Anterior cingulate cortex (tissue), 58 donors: ENCODE measurements at regions not wholly inside any gene's neighbourhood (a gene's known extent, or its start where the extent isn't known, plus 50 kb on each side); places are given as distances from the start of the nearest gene placed in this dataset.
"Not testable (repeated sequence)": the region's sequence is repeated elsewhere in the genome, so short reads cannot be mapped to it uniquely, and the experiment has no call there.

ENCODE experiments used
- DNase-seq, 58 donors: peaks; one replicate each; lab custom pipeline; 2025; lab: John Stamatoyannopoulos, UW

- peak in 22 of 58 donors; percentile 2 to 73 (median 27) for DNase-seq
Measured at GRCh38 chr5:17364987-17365810, 132.8 kb upstream of the TAF11L2 start.

- DNase-seq: peak in 9 of 58 donors; percentile 3 to 44 (median 14)
Measured at GRCh38 chr5:17365811-17366138, 132.3 kb upstream of the TAF11L2 start.

DNA sequence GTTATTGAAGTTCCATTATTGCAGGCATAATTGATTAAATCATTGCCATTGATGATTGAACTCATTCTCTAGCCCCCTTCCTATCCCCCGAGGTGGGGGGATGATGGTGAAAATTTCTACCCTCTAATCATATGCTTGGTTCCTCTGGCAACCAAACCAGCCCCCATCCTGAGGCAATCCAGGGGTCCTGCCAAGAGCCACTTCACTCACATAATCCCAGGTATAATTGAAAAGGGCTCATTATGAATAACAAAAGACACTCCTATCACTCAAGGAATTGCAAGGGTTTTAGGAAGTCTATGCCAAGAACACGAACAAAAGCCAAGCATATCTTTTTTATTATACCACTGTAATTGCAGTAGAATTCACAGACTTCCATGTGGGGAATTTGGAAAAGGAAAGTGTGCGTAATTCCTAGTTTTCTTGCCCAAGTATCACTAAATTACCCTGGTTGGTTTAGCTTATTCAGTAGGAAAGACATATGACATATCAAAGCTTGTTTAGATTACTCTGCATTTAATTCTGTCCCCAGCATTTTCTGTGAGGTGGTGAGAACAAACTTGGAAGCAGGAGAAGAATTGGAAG is 130.7 kb upstream of the TAF11L2 start:
- DNase-seq: no peak

DNA sequence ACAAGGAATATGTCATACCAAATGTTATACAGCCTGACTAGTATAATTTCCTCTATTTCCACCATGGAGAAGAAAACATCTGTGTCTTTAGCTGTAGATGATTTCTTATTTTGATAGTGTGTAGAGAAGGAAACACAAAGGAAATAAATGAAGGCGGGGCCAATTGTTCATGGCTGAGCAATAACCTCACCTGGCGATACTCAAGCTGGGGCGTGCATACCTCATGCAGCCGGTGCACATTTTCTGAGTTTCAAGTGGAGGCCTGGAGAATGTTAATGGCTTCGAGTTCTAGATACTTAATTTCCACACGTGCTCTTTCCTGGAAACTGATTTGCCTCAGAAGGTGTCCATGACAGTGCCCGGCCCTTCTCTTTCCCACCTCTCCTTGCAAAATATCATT is 127.4 kb upstream of the TAF11L2 start:
- DNase-seq: no peak

DNA sequence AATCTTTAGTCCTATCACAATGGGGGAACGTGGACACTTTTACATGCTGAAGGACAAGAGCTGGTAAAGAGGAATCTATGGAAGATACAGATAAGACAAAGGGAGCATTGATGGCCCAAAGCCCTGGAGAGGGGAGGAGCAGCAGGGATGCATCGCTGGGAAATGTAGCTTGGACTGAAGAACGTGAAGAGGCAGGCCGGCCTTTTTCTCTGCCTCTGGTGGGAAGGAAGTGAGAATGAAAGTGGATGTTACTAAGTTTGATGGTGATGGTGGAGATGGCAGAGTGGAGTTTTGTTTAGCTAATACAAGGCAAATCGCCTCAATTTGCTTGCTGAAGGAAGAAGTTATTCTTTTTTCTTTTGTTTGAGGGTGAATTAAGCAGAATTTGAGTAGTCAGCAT is 124.6 kb upstream of the TAF11L2 start:
- no peak for DNase-seq

- no peak for DNase-seq
Measured at GRCh38 chr5:17373814-17374556, 124.0 kb upstream of the TAF11L2 start.

DNA sequence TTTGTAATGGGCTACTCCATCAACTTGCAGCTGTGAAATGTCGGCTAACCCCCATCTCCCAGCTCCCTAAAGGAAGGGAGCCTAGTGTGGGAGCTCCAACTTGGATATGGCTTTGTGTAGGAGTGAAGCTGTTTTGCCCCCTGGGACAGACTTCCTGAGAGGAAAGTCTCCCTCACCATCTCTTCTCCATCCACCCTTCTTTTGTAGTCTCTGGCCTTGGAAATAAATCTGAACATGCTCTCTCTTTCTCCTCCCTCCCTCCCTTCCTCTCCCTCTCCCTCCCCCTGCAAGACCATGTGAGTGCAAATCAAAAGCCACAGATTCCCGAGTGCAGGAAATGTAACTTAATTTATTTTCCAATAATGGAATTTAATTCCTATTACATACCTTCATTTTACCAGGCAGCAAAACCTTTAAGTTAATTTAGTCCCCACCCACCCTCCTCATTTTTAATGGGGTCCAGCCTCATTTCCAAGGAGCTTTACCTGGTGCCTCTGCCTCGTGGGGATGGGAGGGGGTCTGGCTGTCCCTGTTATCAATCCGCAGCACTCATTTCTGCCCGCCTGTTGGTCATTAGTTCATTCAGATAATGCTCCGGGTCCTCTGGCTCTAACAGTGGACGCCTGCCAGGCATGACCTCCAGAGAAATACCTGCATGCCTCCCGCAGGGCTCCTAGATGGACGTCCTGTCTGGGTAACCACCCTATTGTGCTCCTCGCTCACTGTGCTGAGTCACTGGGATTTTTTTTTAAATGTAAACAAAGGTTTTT is 122.9 kb upstream of the TAF11L2 start:
- no peak for DNase-seq

DNA sequence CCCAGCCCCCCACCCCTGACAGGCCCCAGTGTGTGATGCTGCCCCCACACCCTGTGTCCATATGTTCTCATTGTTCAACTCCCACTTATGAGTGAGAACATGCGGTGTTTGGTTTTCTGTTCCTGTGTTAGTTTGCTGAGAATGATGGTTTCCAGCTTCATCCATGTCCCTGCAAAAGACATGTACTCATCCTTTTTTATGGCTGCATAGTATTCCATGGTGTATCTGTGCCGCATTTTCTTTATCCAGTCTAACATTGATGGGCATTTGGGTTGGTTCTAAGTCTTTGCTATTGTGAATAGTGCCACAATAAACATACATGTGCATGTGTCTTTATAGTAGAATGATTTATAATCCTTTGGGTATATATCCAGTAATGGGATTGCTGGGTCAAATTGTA is 122.1 kb upstream of the TAF11L2 start:
- DNase-seq: not testable (repeated sequence)

DNA sequence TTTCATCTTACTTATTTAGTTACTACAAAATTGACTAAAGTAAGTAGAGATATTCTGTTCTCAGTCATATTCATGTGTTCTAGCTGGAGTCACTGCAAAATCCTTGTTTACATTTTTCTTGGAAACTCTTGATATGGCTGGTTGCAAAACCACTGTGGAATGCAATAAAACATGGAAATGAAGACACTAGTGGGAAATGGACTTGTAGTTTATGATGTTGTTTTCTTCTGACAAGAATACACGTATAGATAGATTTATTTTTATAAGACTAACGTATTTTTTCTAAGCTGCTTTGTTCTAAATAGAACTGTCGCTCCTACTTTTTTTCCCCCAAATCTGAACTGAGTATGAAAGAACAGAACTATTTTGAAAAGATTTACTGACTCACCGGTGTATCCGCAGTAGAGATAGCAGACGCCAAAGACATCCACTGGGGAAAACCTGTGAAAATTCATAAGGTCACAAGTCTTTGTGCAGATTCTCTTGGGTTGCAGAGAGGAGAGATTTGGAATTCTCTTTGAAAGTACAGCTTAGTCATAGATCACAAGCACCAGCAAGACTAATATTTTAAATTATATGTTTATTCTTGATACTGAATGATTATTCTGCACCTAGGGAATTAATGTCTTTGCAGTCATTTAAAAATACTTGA is 119.6 kb upstream of the TAF11L2 start:
- DNase-seq: no peak

GRCh38 chr5:17379100-17379951 is 118.7 kb upstream of the TAF11L2 start:
- no peak for DNase-seq

DNA sequence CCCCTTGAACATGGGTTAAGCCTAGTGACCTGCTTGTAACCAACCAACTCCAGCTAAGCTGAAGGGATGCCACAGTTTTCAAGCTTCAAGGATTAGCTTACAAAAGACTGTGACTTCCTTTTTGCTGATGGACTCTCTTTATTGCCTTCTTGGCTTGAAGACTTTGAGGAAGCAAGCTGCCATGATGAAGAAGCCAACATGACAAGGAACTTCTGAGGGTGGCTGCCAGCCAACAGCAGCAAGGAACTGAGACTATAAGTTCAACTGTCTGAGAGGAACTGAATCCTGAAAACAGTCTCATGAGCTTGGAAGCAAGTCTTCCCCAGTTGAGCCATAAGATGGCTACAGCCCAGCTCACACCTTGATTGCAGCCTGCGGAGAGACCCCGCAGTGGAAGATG is 116.1 kb upstream of the TAF11L2 start:
- DNase-seq: peak in 18 of 58 donors; percentile 4 to 64 (median 17)

GRCh38 chr5:17383526-17383925 is 114.5 kb upstream of the TAF11L2 start:
- no peak for DNase-seq

DNA sequence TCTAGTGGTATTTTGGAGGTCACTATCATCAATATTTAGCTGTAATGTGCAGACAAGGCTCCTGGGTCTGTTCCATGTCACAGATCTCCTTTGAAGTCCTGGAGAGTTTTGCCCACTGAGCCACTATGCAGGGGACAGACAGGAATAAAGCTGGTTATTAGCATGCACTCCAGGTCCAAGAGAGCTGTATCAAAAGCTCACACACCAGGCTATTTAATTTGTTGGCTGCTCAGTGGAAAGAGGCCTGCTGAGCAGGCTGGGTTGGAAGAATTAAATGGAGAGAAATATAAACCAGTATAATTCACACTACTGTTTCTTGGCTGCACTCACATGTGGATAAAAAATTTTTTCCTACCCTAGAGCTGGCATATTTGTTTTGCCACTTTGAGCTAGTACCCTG is 113.8 kb upstream of the TAF11L2 start:
- peak in 9 of 58 donors; percentile 4 to 46 (median 21) for DNase-seq

GRCh38 chr5:17388717-17389116 is 109.3 kb upstream of the TAF11L2 start:
- no peak for DNase-seq

DNA sequence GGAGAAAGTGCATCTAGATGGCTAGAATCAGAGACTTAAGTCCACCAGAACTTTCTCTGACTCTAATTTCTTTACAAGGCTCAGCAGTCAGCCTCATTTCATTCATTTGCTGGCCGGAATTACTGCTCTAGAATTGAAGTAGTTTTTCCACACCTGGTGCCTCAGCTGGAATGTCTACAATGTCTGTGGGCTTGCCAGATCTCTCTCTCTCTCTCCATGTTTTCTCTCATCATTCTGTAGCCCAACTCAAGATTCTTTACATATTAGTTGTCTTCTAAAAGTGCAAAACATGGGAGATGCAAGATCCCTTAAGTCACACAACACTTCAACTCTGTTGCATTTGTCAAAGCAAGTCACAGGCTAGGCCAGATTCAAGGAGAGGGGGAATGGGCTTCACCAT is 103.9 kb upstream of the TAF11L2 start:
- no peak for DNase-seq

DNA sequence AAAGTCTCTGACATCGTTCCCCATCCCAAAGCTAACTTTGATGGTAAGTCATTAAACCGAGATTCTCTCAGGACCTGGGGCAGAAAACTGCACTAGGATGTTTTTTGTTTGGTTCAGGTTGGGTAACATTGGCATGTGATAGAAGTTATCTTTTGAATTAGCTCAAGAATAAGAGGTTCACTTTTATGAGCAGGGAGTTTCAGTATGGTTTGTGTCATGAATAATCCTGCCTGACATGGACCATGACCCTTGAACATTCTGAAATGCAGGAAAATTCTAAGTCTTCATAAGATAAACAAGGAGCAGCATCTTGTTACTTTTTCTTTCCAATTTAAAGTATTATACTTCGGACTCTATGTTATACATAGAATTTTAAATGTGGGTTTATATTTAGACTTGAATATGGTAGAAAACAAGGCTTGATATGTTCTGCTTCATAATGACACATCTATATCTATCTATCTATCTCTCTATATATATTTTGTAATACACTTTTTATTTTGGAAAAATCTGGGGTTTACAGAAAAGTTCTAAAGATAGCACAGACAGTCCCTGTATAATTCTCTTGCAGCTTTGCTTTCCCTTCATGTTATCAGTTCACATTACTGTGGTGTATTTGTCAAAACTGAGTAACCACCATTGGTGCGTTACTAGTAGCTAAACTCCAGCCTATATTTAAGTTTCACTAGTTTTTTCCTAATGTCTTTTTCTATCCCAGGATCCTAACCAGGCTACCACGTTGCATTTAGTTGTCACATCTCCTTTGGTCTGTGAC is 102.7 kb upstream of the TAF11L2 start:
- no peak for DNase-seq

- no peak for DNase-seq
Measured at GRCh38 chr5:17396247-17396646, 101.8 kb upstream of the TAF11L2 start.

DNA sequence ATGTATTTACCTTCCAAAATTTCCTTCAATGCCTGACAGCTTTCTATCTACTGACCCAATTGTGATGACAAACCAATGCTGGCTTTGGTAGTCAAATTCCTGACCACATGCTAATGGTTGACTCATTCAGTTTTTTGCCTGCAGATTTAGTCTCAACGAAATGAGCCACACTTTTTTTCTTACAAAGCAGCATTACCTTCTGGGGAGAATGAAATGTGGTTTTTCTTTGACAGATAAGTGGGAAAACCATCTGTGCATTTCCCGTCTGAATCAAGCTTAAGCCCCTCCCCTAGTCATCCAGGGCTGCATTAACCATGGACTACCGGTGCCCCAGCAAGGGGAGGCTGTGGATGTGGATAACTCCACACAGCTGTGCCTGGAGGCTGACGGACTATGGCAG is 99.6 kb upstream of the TAF11L2 start:
- no peak for DNase-seq
